Memory B cell (primary cell): ENCODE measurements at regions not wholly inside any gene's neighbourhood (a gene's known extent, or its start where the extent isn't known, plus 50 kb on each side); places are given as distances from the start of the nearest gene placed in this dataset.

Experiments
- ATAC-seq: fragments of 150-1000 bp; cut with Tn5 transposase; 2 replicates; pipeline ENCODE4 v1.10.0; 2021; ENCODE audit warnings: low read depth, mild to moderate bottlenecking, moderate library complexity
- DNase-seq, 2 donors: peaks; one replicate each; pipeline ENCODE4 v3.0.0; 2022; ENCODE audit warnings: low spot score in 2 of 2
- H3K27ac Mint-ChIP-seq: one replicate; pipeline ENCODE4 v1.8.0; 2022; ENCODE audit warnings: mild to moderate bottlenecking, moderate library complexity, mixed read lengths
- H3K27me3 Mint-ChIP-seq: one replicate; pipeline ENCODE4 v1.8.0; 2022; ENCODE audit warnings: mixed read lengths
- H3K36me3 Mint-ChIP-seq: one replicate; pipeline ENCODE4 v1.8.0; 2022; ENCODE audit warnings: mild to moderate bottlenecking, mixed read lengths
- H3K4me1 Mint-ChIP-seq: one replicate; pipeline ENCODE4 v1.8.0; 2022; ENCODE audit warnings: mixed read lengths
- H3K4me3 Mint-ChIP-seq: one replicate; pipeline ENCODE4 v1.8.0; 2022; ENCODE audit warnings: mild to moderate bottlenecking, moderate library complexity, mixed read lengths
- H3K9me3 Mint-ChIP-seq: one replicate; pipeline ENCODE4 v1.8.0; 2022; ENCODE audit warnings: mixed read lengths

DNA sequence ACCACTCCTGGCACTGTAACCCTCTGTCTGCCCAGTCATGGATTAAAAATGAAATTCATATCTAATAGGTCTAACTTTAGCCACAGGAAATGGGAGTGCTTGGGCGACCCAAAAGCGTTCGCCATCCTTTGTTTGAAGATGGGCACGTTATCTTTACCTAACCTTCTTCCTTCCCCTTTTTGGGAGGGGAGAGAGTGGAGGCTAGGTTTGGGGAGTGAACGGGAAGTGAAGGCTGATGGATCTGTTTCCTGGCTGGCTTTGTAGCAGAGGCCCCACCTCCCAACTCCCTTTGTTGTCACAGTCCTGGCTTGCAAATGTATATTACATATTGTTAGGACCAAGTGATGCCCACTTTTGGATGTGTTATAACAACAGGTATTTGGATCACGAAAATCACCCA, 98.1 kb upstream of the ARHGEF3 start:
- Mint-ChIP-seq H3K27me3 (no peaks in the 10 kb centered on the region), H3K4me3 (no peak overlapping the region), H3K4me1 (peaks cover 10% of the 10 kb centered on the region), H3K27ac (no peak overlapping the region), H3K36me3 (peaks cover 3% of the 10 kb centered on the region), H3K9me3 (no peaks in the 10 kb centered on the region)
- no peak for ATAC-seq
- DNase-seq, result no peak

DNA sequence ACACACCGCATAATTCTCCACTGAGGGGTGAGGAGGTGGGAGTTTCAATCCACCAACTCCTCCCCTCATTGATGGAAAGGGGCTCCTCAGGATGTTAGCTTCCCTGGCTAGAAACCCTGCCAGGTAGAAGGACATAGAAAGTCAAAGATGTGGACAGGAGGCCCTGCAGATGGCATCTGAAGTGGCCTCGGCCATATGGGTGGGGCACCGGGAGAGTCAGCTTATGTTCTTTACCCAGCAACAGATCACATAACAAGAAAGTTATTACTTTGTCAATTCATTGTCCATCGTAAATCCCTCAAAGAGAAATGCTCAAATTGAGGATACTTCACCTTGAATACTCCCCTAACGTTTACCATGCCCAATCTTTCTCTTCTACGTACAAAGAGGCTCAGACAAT, 97.3 kb upstream of the ARHGEF3 start:
- Mint-ChIP-seq H3K4me3 (no peak overlapping the region), H3K27ac (no peak overlapping the region), H3K9me3 (no peaks in the 10 kb centered on the region), H3K36me3 (peaks cover 2% of the 10 kb centered on the region), H3K4me1 (peaks cover 7% of the 10 kb centered on the region), H3K27me3 (no peaks in the 10 kb centered on the region)
- no peak for ATAC-seq
- DNase-seq, result no peak

DNA sequence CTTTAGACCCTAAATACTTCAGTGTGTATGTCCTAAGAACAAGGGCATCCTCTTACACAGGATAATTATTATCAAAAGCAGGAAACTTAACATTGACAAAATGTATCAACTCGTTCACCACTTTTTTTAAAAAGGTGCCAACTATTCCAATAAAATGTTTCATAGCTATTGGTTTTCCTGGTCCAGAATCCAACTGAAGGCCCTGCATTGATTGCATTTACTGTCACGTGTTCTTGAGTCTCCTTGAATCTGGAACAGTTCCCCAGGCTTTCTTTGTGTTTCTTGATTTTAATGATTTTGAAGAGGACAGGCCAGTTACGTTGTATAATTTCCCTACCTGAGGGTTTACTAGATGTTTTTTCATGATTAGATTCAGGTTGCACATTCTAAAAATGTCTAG, 94.6 kb upstream of the ARHGEF3 start:
- no peaks in the 10 kb centered on the region for H3K9me3 Mint-ChIP-seq
- H3K27ac Mint-ChIP-seq, result no peak overlapping the region
- ATAC-seq (no peak), DNase-seq (no peak)
- H3K27me3 Mint-ChIP-seq, result no peaks in the 10 kb centered on the region
- H3K4me3 Mint-ChIP-seq, result no peak overlapping the region
- H3K4me1 Mint-ChIP-seq, result peaks cover 3% of the 10 kb centered on the region
- H3K36me3 Mint-ChIP-seq, result peaks cover 2% of the 10 kb centered on the region

DNA sequence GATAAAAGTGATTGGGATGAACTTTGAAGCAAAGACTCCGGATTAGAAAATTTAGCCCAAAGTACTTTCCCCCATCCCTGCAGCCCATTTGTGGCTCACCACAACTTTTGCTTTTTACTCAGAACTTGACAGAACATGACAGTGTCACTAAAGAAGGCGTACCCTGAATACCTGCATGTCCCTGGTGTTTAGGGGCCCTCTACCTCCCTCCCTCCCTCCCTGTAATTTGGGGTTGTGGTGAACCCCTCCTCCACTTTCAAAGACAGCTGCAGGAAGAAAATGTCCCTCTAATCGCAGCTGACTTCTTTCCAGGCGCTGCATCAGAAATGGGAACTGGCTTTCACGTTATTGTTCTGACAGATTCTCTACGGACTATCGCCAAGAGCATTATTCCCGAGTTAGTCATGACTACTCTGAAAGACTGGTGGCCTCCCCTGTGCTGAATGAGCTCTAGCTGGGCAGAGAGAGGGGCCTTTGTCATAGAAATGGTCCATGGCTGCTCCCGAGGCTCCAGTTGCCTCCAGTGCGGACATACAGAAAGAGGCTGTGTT, 93.2 kb upstream of the ARHGEF3 start:
- H3K4me3 Mint-ChIP-seq, result no peak overlapping the region
- no peaks in the 10 kb centered on the region for H3K27me3 Mint-ChIP-seq
- no peak overlapping the region for H3K27ac Mint-ChIP-seq
- ATAC-seq, result no peak
- peaks cover 2% of the 10 kb centered on the region for H3K36me3 Mint-ChIP-seq
- DNase-seq, result no peak
- no peaks in the 10 kb centered on the region for H3K9me3 Mint-ChIP-seq
- H3K4me1 Mint-ChIP-seq, result peaks cover 3% of the 10 kb centered on the region

- Mint-ChIP-seq H3K9me3 (no peaks in the 10 kb centered on the region), H3K4me1 (peaks cover 16% of the 10 kb centered on the region), H3K27me3 (no peaks in the 10 kb centered on the region), H3K27ac (no peak overlapping the region), H3K4me3 (no peak overlapping the region), H3K36me3 (no peaks in the 10 kb centered on the region)
- no peak for ATAC-seq
- no peak for DNase-seq
Measured at GRCh38 chr3:56890448-56891091, 88.8 kb upstream of the ARHGEF3 start.

GRCh38 chr3:56889131-56889530, 87.4 kb upstream of the ARHGEF3 start:
- H3K4me1 Mint-ChIP-seq, result peaks cover 16% of the 10 kb centered on the region
- no peaks in the 10 kb centered on the region for H3K27me3 Mint-ChIP-seq
- ATAC-seq (no peak), DNase-seq (no peak)
- H3K9me3 Mint-ChIP-seq, result no peaks in the 10 kb centered on the region
- H3K36me3 Mint-ChIP-seq, result no peaks in the 10 kb centered on the region
- H3K4me3 Mint-ChIP-seq, result no peak overlapping the region
- H3K27ac Mint-ChIP-seq, result no peak overlapping the region

- H3K36me3 Mint-ChIP-seq, result no peaks in the 10 kb centered on the region
- no peak for DNase-seq
- peak; percentile 70 for ATAC-seq
- H3K4me3 Mint-ChIP-seq, result peak overlapping the region; percentile 33
- no peaks in the 10 kb centered on the region for H3K9me3 Mint-ChIP-seq
- no peaks in the 10 kb centered on the region for H3K27me3 Mint-ChIP-seq
- H3K27ac Mint-ChIP-seq, result no peak overlapping the region
- peaks cover 16% of the 10 kb centered on the region for H3K4me1 Mint-ChIP-seq
Measured at GRCh38 chr3:56887402-56888025, 85.8 kb upstream of the ARHGEF3 start.

GRCh38 chr3:56886314-56886713, 84.6 kb upstream of the ARHGEF3 start:
- H3K4me1 Mint-ChIP-seq, result peaks cover 16% of the 10 kb centered on the region
- DNase-seq (no peak), ATAC-seq (no peak)
- H3K4me3 Mint-ChIP-seq, result no peak overlapping the region
- no peaks in the 10 kb centered on the region for H3K36me3 Mint-ChIP-seq
- H3K27ac Mint-ChIP-seq, result no peak overlapping the region
- H3K27me3 Mint-ChIP-seq, result no peaks in the 10 kb centered on the region
- no peaks in the 10 kb centered on the region for H3K9me3 Mint-ChIP-seq

DNA sequence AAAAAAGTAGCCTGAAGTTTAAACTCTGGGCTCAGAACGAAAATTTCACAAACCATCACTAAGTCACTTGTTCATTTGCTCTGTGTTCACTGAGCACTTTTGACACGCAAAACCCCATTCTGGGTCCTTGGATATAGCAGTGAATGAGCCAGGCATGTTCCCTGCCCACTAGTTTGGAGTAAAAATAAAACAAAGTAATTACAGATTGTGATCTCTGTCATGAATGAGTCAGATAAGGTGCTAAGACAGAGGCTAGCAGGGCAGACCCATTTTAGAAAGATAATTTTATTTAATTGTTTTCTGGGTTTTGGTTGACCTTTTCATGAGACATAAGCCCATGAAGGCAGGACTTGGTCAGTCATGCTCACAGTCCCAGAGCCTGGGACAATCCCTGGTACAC, 84.1 kb upstream of the ARHGEF3 start:
- DNase-seq, result no peak
- Mint-ChIP-seq H3K36me3 (no peaks in the 10 kb centered on the region), H3K4me1 (peaks cover 16% of the 10 kb centered on the region), H3K9me3 (no peaks in the 10 kb centered on the region), H3K27me3 (no peaks in the 10 kb centered on the region), H3K4me3 (no peak overlapping the region), H3K27ac (no peak overlapping the region)
- no peak for ATAC-seq

DNA sequence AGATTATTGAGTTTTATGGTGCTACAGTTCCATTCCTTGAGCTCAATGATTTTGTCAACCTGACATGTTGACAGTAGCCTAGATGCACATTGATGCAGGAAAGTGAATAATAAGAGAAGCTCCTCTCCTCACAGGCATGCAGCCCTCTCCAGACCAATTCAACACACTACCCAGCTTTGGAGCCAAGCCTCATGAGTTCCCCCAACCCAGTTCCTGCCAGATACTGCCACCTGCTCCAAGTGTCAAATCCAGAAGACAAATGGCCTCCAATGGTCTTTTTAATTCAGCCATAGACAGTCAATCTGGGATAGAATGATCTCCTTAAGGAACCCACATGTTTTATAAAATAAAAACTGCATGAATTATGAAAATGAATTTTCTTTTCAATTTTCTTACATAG, 83.7 kb upstream of the ARHGEF3 start:
- Mint-ChIP-seq H3K27ac (no peak overlapping the region), H3K4me1 (peaks cover 16% of the 10 kb centered on the region), H3K27me3 (no peaks in the 10 kb centered on the region), H3K4me3 (no peak overlapping the region), H3K36me3 (no peaks in the 10 kb centered on the region), H3K9me3 (no peaks in the 10 kb centered on the region)
- ATAC-seq, result no peak
- DNase-seq, result no peak

GRCh38 chr3:56884387-56884786, 82.6 kb upstream of the ARHGEF3 start:
- ATAC-seq (no peak), DNase-seq (no peak)
- peaks cover 16% of the 10 kb centered on the region for H3K4me1 Mint-ChIP-seq
- no peak overlapping the region for H3K4me3 Mint-ChIP-seq
- H3K9me3 Mint-ChIP-seq, result no peaks in the 10 kb centered on the region
- peaks cover 4% of the 10 kb centered on the region for H3K36me3 Mint-ChIP-seq
- no peaks in the 10 kb centered on the region for H3K27me3 Mint-ChIP-seq
- no peak overlapping the region for H3K27ac Mint-ChIP-seq

DNA sequence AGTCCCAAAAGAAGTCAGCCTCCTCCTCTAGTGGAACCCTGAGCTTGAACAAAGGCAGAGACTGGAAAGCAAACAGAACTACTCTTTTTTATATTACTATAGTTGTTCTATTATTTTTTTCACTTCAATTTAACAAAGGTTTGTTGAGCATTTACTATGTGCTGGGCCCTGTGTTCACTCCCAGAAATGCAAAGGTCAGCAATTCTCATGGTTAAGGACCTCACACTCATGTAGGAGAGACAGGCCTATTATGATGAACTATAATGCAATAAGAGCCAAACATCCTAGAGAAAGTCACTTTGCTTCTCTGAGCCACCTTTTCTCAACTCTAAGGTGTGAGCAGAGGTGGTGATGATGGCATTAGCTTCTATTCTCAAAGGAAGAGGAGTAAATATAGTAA, 82.1 kb upstream of the ARHGEF3 start:
- H3K36me3 Mint-ChIP-seq, result peaks cover 4% of the 10 kb centered on the region
- no peak for ATAC-seq
- no peaks in the 10 kb centered on the region for H3K9me3 Mint-ChIP-seq
- H3K27me3 Mint-ChIP-seq, result no peaks in the 10 kb centered on the region
- H3K4me3 Mint-ChIP-seq, result no peak overlapping the region
- peaks cover 16% of the 10 kb centered on the region for H3K4me1 Mint-ChIP-seq
- no peak overlapping the region for H3K27ac Mint-ChIP-seq
- no peak for DNase-seq

GRCh38 chr3:56882896-56883295, 81.1 kb upstream of the ARHGEF3 start:
- DNase-seq, result no peak
- Mint-ChIP-seq H3K9me3 (no peaks in the 10 kb centered on the region), H3K4me3 (no peak overlapping the region), H3K27me3 (no peaks in the 10 kb centered on the region), H3K27ac (no peak overlapping the region), H3K36me3 (peaks cover 4% of the 10 kb centered on the region), H3K4me1 (peaks cover 16% of the 10 kb centered on the region)
- no peak for ATAC-seq

- no peaks in the 10 kb centered on the region for H3K27me3 Mint-ChIP-seq
- H3K4me1 Mint-ChIP-seq, result peaks cover 7% of the 10 kb centered on the region
- H3K9me3 Mint-ChIP-seq, result no peaks in the 10 kb centered on the region
- H3K27ac Mint-ChIP-seq, result no peak overlapping the region
- no peak overlapping the region for H3K4me3 Mint-ChIP-seq
- ATAC-seq, result no peak
- peaks cover 4% of the 10 kb centered on the region for H3K36me3 Mint-ChIP-seq
- no peak for DNase-seq
Measured at GRCh38 chr3:56881841-56882240, 80.1 kb upstream of the ARHGEF3 start.
